Activated T-cell treated with anti-CD3 and anti-CD28 coated beads, Interleukin-2, amount 50 U/mL, for 24 hours (primary cell): ENCODE measurements at regions not wholly inside any gene's neighbourhood (a gene's known extent, or its start where the extent isn't known, plus 50 kb on each side); places are given as distances from the start of the nearest gene placed in this dataset.

ENCODE experiments used
- DNase-seq: peaks from one replicate; pipeline ENCODE4 v3.0.0-alpha.2; 2020
- H3K27ac Mint-ChIP-seq: 2 replicates; pipeline ENCODE4 v1.8.0; 2020; ENCODE audit warnings: mild to moderate bottlenecking, mixed read lengths
- H3K27me3 Mint-ChIP-seq: 2 replicates; pipeline ENCODE4 v1.8.0; 2020; ENCODE audit warnings: mixed read lengths
- H3K36me3 Mint-ChIP-seq: 2 replicates; pipeline ENCODE4 v1.8.0; 2020; ENCODE audit warnings: low read depth, mixed read lengths
- H3K4me1 Mint-ChIP-seq: 2 replicates; pipeline ENCODE4 v1.8.0; 2020; ENCODE audit warnings: low read depth, mixed read lengths
- H3K4me3 Mint-ChIP-seq: 2 replicates; pipeline ENCODE4 v1.8.0; 2020; ENCODE audit warnings: mild to moderate bottlenecking, moderate library complexity, mixed read lengths
- H3K9me3 Mint-ChIP-seq: 2 replicates; pipeline ENCODE4 v1.8.0; 2020; ENCODE audit warnings: mixed read lengths

- Mint-ChIP-seq H3K27me3 (no peaks in the 10 kb centered on the region), H3K9me3 (peaks cover 2% of the 10 kb centered on the region), H3K4me1 (peaks cover 9% of the 10 kb centered on the region), H3K4me3 (no peak overlapping the region), H3K36me3 (no peaks in the 10 kb centered on the region), H3K27ac (no peak overlapping the region)
- no peak for DNase-seq
Measured at GRCh38 chr1:240691909-240692705, 80.2 kb upstream of the GREM2 start.

- DNase-seq: no peak
- Mint-ChIP-seq H3K9me3 (peaks cover 2% of the 10 kb centered on the region), H3K27ac (no peak overlapping the region)
Measured at GRCh38 chr1:240691501-240691900, 79.5 kb upstream of the GREM2 start.

GRCh38 chr1:240687820-240688219 lies 75.9 kb upstream of the GREM2 start:
- H3K27me3 Mint-ChIP-seq: no peaks in the 10 kb centered on the region
- H3K27ac Mint-ChIP-seq: peak overlapping the region; percentile 51
- no peaks in the 10 kb centered on the region for H3K36me3 Mint-ChIP-seq
- H3K9me3 Mint-ChIP-seq: no peaks in the 10 kb centered on the region
- no peak overlapping the region for H3K4me3 Mint-ChIP-seq
- peaks cover 11% of the 10 kb centered on the region for H3K4me1 Mint-ChIP-seq
- DNase-seq: no peak

More at GRCh38 chr1:240691501-240691900, 79.5 kb upstream of the GREM2 start:
- Mint-ChIP-seq H3K4me3 (no peak overlapping the region), H3K4me1 (peaks cover 11% of the 10 kb centered on the region), H3K27me3 (no peaks in the 10 kb centered on the region), H3K36me3 (no peaks in the 10 kb centered on the region)

GRCh38 chr1:240683576-240683975 lies 71.6 kb upstream of the GREM2 start:
- H3K4me3 Mint-ChIP-seq: no peak overlapping the region
- no peaks in the 10 kb centered on the region for H3K36me3 Mint-ChIP-seq
- H3K27me3 Mint-ChIP-seq: no peaks in the 10 kb centered on the region
- H3K27ac Mint-ChIP-seq: no peak overlapping the region
- H3K4me1 Mint-ChIP-seq: peaks cover 11% of the 10 kb centered on the region
- no peaks in the 10 kb centered on the region for H3K9me3 Mint-ChIP-seq
- no peak for DNase-seq

GRCh38 chr1:240682859-240683242 lies 70.9 kb upstream of the GREM2 start:
- Mint-ChIP-seq H3K4me1 (peaks cover 10% of the 10 kb centered on the region), H3K36me3 (no peaks in the 10 kb centered on the region), H3K27ac (no peak overlapping the region), H3K4me3 (no peak overlapping the region), H3K9me3 (no peaks in the 10 kb centered on the region), H3K27me3 (no peaks in the 10 kb centered on the region)
- no peak for DNase-seq

GRCh38 chr1:240682166-240682858 lies 70.4 kb upstream of the GREM2 start:
- Mint-ChIP-seq H3K9me3 (no peaks in the 10 kb centered on the region), H3K27me3 (no peaks in the 10 kb centered on the region), H3K27ac (no peak overlapping the region), H3K4me1 (peaks cover 4% of the 10 kb centered on the region), H3K4me3 (no peak overlapping the region), H3K36me3 (no peaks in the 10 kb centered on the region)
- DNase-seq: no peak

GRCh38 chr1:240672132-240672811 lies 60.3 kb upstream of the GREM2 start:
- no peak overlapping the region for H3K4me3 Mint-ChIP-seq
- H3K4me1 Mint-ChIP-seq: peaks cover 4% of the 10 kb centered on the region
- no peaks in the 10 kb centered on the region for H3K36me3 Mint-ChIP-seq
- DNase-seq: no peak
- peaks cover 2% of the 10 kb centered on the region for H3K27me3 Mint-ChIP-seq
- H3K27ac Mint-ChIP-seq: no peak overlapping the region
- H3K9me3 Mint-ChIP-seq: no peaks in the 10 kb centered on the region

GRCh38 chr1:240667351-240667750 lies 55.4 kb upstream of the GREM2 start:
- H3K4me3 Mint-ChIP-seq: no peak overlapping the region
- no peak for DNase-seq
- H3K36me3 Mint-ChIP-seq: no peaks in the 10 kb centered on the region
- H3K9me3 Mint-ChIP-seq: peaks cover 2% of the 10 kb centered on the region
- H3K27ac Mint-ChIP-seq: no peak overlapping the region
- H3K4me1 Mint-ChIP-seq: peaks cover 16% of the 10 kb centered on the region
- no peaks in the 10 kb centered on the region for H3K27me3 Mint-ChIP-seq

- no peak overlapping the region for H3K27ac Mint-ChIP-seq
- no peak overlapping the region for H3K4me3 Mint-ChIP-seq
- DNase-seq: no peak
- no peaks in the 10 kb centered on the region for H3K36me3 Mint-ChIP-seq
- H3K9me3 Mint-ChIP-seq: peaks cover 2% of the 10 kb centered on the region
- no peaks in the 10 kb centered on the region for H3K27me3 Mint-ChIP-seq
- peaks cover 16% of the 10 kb centered on the region for H3K4me1 Mint-ChIP-seq
Measured at GRCh38 chr1:240666568-240667198, 54.7 kb upstream of the GREM2 start.

GRCh38 chr1:240663169-240663879 lies 51.4 kb upstream of the GREM2 start:
- Mint-ChIP-seq H3K36me3 (no peaks in the 10 kb centered on the region), H3K4me1 (peaks cover 16% of the 10 kb centered on the region), H3K4me3 (no peak overlapping the region), H3K27me3 (no peaks in the 10 kb centered on the region), H3K9me3 (peaks cover 6% of the 10 kb centered on the region), H3K27ac (no peak overlapping the region)
- no peak for DNase-seq
